HG03097 (cell line): ENCODE measurements at regions not wholly inside any gene's neighbourhood (a gene's known extent, or its start where the extent isn't known, plus 50 kb on each side); places are given as distances from the start of the nearest gene placed in this dataset.

Experiments
- ATAC-seq: cut with Tn5 transposase; IDR thresholded peaks from one replicate; pipeline ENCODE4 v1.9.1; 2021; ENCODE audit not compliant: unreplicated experiment, low FRiP score

GRCh38 chr4:41485041-41485440 lies 52.9 kb upstream of the LIMCH1 start:
- no peak for ATAC-seq

GRCh38 chr4:41487868-41488440 lies 50.0 kb upstream of the LIMCH1 start:
- no peak for ATAC-seq
